Neuronal stem cell (in vitro differentiated cells): ENCODE measurements at regions not wholly inside any gene's neighbourhood (a gene's known extent, or its start where the extent isn't known, plus 50 kb on each side); places are given as distances from the start of the nearest gene placed in this dataset.

Source experiments
- DNase-seq: peaks from one replicate; pipeline ENCODE4 v3.0.0-alpha.2; 2013; ENCODE audit warnings: low spot score
- H2AFZ ChIP-seq: one replicate; pipeline ENCODE4 v1.6.1; 2013; ENCODE audit warnings: mild to moderate bottlenecking, low read length, inconsistent platforms
- H2AK5ac ChIP-seq: 2 replicates; pipeline ENCODE4 v1.6.1; 2013; ENCODE audit warnings: low read depth, mild to moderate bottlenecking, inconsistent platforms, low read length, moderate library complexity, mixed read lengths
- H2BK120ac ChIP-seq: 2 replicates; pipeline ENCODE4 v1.6.1; 2013; ENCODE audit warnings: low read depth, mild to moderate bottlenecking, inconsistent platforms, low read length, moderate library complexity, mixed read lengths
- H2BK12ac ChIP-seq: one replicate; pipeline ENCODE4 v1.6.1; 2013; ENCODE audit warnings: low read length, inconsistent platforms
- H2BK15ac ChIP-seq: 2 replicates; pipeline ENCODE4 v1.6.1; 2013; ENCODE audit warnings: mild to moderate bottlenecking, low read length, inconsistent platforms, mixed read lengths
- H2BK5ac ChIP-seq: one replicate; pipeline ENCODE4 v1.6.1; 2013; ENCODE audit warnings: inconsistent platforms, mild to moderate bottlenecking, low read length, moderate library complexity
- H3K14ac ChIP-seq: one replicate; pipeline ENCODE4 v1.6.1; 2013; ENCODE audit warnings: low read length, inconsistent platforms
- H3K18ac ChIP-seq: 2 replicates; pipeline ENCODE4 v1.6.1; 2013; ENCODE audit warnings: low read length, inconsistent platforms
- H3K23ac ChIP-seq: 2 replicates; pipeline ENCODE4 v1.6.1; 2013; ENCODE audit warnings: low read depth, mild to moderate bottlenecking, mixed read lengths, low read length, inconsistent platforms; ENCODE audit not compliant: poor library complexity
- H3K27ac ChIP-seq: replicated peaks from 3 replicates; pipeline ENCODE4 v1.5.1; 2013; ENCODE audit warnings: low read length, inconsistent platforms
- H3K27me3 ChIP-seq, 3 experiments: 2 replicates each; pipeline ENCODE4 v1.6.1; 2013; ENCODE audit warnings: low read length in 3 of 3, mild to moderate bottlenecking in 2 of 3, inconsistent platforms in 1 of 3, low read depth in 1 of 3, mixed read lengths in 1 of 3, moderate library complexity in 1 of 3; ENCODE audit not compliant: control insufficient read depth in 3 of 3, insufficient read depth in 3 of 3
- H3K36me3 ChIP-seq, 2 donors: replicated peaks in 1 of 2; 2 replicates each; pipeline ENCODE4 v1.6.1; 2013; ENCODE audit warnings: low read length in 2 of 2; ENCODE audit not compliant: control insufficient read depth in 2 of 2, insufficient read depth in 2 of 2
- H3K4ac ChIP-seq: 2 replicates; pipeline ENCODE4 v1.6.1; 2013; ENCODE audit warnings: inconsistent platforms, mild to moderate bottlenecking, low read length, moderate library complexity
- H3K4me1 ChIP-seq, 2 donors: 1 replicate in 1 of 2; 2 replicates in 1 of 2; pipeline ENCODE4 v1.6.1; 2013; ENCODE audit warnings: low read length in 2 of 2, low read depth in 1 of 2; ENCODE audit not compliant: control insufficient read depth in 2 of 2, insufficient read depth in 1 of 2
- H3K4me2 ChIP-seq: one replicate; pipeline ENCODE4 v1.6.1; 2013; ENCODE audit warnings: mild to moderate bottlenecking, low read length, inconsistent platforms; ENCODE audit not compliant: insufficient read depth, poor library complexity, severe bottlenecking
- H3K4me3 ChIP-seq, 2 donors: 2 replicates each; pipeline ENCODE4 v1.5.1; 2013; ENCODE audit warnings: low read length in 2 of 2, mild to moderate bottlenecking in 2 of 2, inconsistent platforms in 1 of 2, moderate library complexity in 1 of 2
- H3K79me1 ChIP-seq: one replicate; pipeline ENCODE4 v1.6.1; 2013; ENCODE audit warnings: low read depth, mild to moderate bottlenecking, inconsistent platforms, low read length, moderate library complexity
- H3K9ac ChIP-seq: one replicate; pipeline ENCODE4 v1.6.1; 2013; ENCODE audit warnings: mild to moderate bottlenecking, low read depth, low read length, inconsistent platforms; ENCODE audit not compliant: poor library complexity
- H3K9me3 ChIP-seq, 2 donors: replicated peaks in 1 of 2; 2 replicates each; pipeline versions ENCODE3 to v1.6.1; 2013; ENCODE audit warnings: low read length in 2 of 2, mild to moderate bottlenecking in 2 of 2, inconsistent platforms in 1 of 2, low read depth in 1 of 2, mixed read lengths in 1 of 2, moderate library complexity in 1 of 2; ENCODE audit not compliant: control insufficient read depth in 2 of 2, insufficient read depth in 1 of 2
- H4K8ac ChIP-seq: one replicate; pipeline ENCODE4 v1.6.1; 2013; ENCODE audit warnings: low read depth, mild to moderate bottlenecking, inconsistent platforms, low read length, moderate library complexity
- H4K91ac ChIP-seq: one replicate; pipeline ENCODE4 v1.6.1; 2013; ENCODE audit warnings: low read length, low read depth, mild to moderate bottlenecking, inconsistent platforms; ENCODE audit not compliant: poor library complexity
- WGBS, 2 donors: extraction: QIAGEN DNeasy Blood & Tissue Kit; methylation state at CpG; one replicate each; pipeline ENCODE4 v1.1.7; 2013; ENCODE audit warnings: missing lambda C conversion rate in 2 of 2, mixed read lengths in 1 of 2; ENCODE audit not compliant: insufficient read length in 2 of 2, insufficient replicate concordance in 1 of 2; ENCODE audit errors: extremely low coverage in 2 of 2; 5-methylcytosine and 5-hydroxymethylcytosine counted together

DNA sequence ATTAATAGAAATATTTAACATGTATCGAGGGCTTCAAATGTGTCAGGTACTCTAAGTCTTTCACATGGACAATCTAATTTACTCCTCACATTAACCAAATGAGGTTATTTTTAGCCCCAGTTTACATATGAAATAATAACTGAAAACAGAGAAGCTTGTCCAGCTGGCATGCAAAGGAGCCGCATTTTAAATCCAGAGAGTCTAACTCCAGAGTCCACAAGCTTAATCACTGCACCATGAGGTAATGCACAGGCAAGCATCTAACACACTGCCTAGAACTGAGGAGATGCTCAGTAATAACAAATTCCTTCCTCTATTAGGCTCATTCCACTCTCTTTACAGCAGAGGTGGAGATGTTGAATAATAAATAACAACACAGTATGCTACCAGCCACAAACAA, 165.7 kb upstream of the GUCY1A2 start:
- H3K79me1 ChIP-seq = no peaks in the 10 kb centered on the region
- no peak overlapping the region for H2BK15ac ChIP-seq
- H3K36me3 ChIP-seq = no peaks in the 10 kb centered on the region
- H2BK12ac ChIP-seq = no peak overlapping the region
- no peak overlapping the region for H3K23ac ChIP-seq
- H3K4ac ChIP-seq = no peak overlapping the region
- H3K9ac ChIP-seq = no peak overlapping the region
- no peak overlapping the region for H3K4me2 ChIP-seq
- H3K27ac ChIP-seq = no peak overlapping the region
- H2BK120ac ChIP-seq = no peak overlapping the region
- no peak overlapping the region for H2AK5ac ChIP-seq
- H4K8ac ChIP-seq = no peak overlapping the region
- no peak overlapping the region for H2AFZ ChIP-seq
- no peak overlapping the region for H3K4me3 ChIP-seq
- H3K9me3 ChIP-seq = no peaks in the 10 kb centered on the region
- no peak for DNase-seq
- H3K18ac ChIP-seq = no peak overlapping the region
- H3K14ac ChIP-seq = no peak overlapping the region
- no peaks in the 10 kb centered on the region for H3K4me1 ChIP-seq
- H2BK5ac ChIP-seq = no peak overlapping the region
- no peak overlapping the region for H4K91ac ChIP-seq
- no CpG with 5 or more reads among the region's 2 CpGs for WGBS, 2 donors
- H3K27me3 ChIP-seq = no peaks in the 10 kb centered on the region

DNA sequence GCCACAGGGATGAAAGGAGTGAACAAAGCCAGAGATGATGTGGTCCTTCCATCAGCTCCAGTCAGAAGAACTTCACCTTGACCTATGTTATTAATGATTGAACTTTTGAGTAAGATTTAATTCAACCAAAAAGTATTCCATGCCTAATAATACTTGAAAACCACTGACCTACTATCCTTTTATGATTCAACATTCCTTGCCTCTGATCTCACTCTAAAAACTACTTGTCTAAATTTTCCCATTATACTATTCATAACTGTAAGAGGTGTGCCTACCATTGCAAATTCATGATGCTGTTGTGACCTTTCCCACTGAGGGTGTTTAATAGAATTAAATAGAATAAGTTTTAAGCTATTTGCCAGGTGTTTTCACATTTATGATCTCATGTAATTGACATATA, 164.7 kb upstream of the GUCY1A2 start:
- Histone ChIP-seq H2AK5ac (no peak overlapping the region), H3K9ac (no peak overlapping the region), H4K91ac (no peak overlapping the region), H3K27ac (no peak overlapping the region), H3K4me2 (no peak overlapping the region), H3K4me1 (no peaks in the 10 kb centered on the region), H3K27me3 (no peaks in the 10 kb centered on the region), H3K14ac (no peak overlapping the region), H2BK15ac (no peak overlapping the region), H3K18ac (no peak overlapping the region), H4K8ac (no peak overlapping the region), H3K4ac (no peak overlapping the region), H3K4me3 (no peak overlapping the region), H3K9me3 (no peaks in the 10 kb centered on the region), H2BK12ac (no peak overlapping the region), H3K79me1 (no peaks in the 10 kb centered on the region), H3K23ac (no peak overlapping the region), H2BK5ac (no peak overlapping the region), H3K36me3 (no peaks in the 10 kb centered on the region), H2BK120ac (no peak overlapping the region), H2AFZ (no peak overlapping the region)
- DNase-seq = no peak

DNA sequence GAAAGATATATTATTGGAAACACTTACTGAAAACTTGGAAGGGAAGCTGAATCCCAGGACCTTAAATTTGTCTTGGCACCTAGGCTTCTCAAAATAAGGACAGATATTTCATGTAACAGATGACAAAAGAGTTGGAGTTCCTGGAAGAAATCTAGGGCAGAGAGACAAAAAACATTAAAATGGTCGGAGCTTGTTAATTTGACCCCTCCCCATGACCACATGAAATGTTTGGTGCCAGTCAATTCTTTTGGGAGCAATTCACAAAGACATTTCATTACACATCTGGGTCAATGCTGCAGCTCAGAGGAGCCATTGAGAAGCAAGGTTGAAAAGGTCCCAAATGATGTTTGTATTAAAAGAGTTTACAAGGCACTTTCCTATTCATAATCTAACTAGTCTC, 162.0 kb upstream of the GUCY1A2 start:
- Histone ChIP-seq H3K27me3 (no peaks in the 10 kb centered on the region), H3K14ac (no peak overlapping the region), H2BK15ac (no peak overlapping the region), H2BK120ac (no peak overlapping the region), H3K79me1 (no peaks in the 10 kb centered on the region), H3K9ac (no peak overlapping the region), H2BK12ac (no peak overlapping the region), H3K27ac (no peak overlapping the region), H3K4me1 (no peaks in the 10 kb centered on the region), H3K4me3 (no peak overlapping the region), H4K91ac (no peak overlapping the region), H2AFZ (no peak overlapping the region), H2AK5ac (no peak overlapping the region), H3K4me2 (no peak overlapping the region), H4K8ac (no peak overlapping the region), H3K36me3 (no peaks in the 10 kb centered on the region), H3K18ac (no peak overlapping the region), H3K4ac (no peak overlapping the region), H2BK5ac (no peak overlapping the region), H3K9me3 (no peaks in the 10 kb centered on the region), H3K23ac (no peak overlapping the region)
- WGBS, 2 donors = no CpG with 5 or more reads among the region's 1 CpG
- no peak for DNase-seq

DNA sequence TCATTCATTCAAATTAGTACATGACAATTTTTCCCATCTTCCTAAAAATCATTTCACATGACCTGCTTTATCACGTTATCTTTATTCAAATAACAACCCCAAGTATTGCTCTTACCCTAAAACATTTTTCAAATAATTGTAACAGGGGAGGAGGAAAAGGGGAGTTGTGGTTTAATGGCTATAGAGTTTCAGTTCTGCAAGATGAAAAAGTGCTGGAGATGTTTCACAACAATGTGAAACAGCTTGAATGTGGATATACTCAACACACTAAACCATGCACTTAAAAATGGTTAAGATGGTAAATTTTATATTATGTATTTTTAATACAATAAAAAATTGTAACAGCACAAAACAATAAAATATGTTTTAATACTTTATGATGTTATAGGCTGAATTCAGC, 161.6 kb upstream of the GUCY1A2 start:
- no peaks in the 10 kb centered on the region for H3K36me3 ChIP-seq
- H3K9ac ChIP-seq = no peak overlapping the region
- H4K8ac ChIP-seq = no peak overlapping the region
- WGBS, 2 donors = 94 to 100% methylated on average over 1 of the region's 1 CpG
- no peak overlapping the region for H3K4me2 ChIP-seq
- no peak overlapping the region for H2BK5ac ChIP-seq
- no peaks in the 10 kb centered on the region for H3K4me1 ChIP-seq
- H3K18ac ChIP-seq = no peak overlapping the region
- no peak overlapping the region for H3K23ac ChIP-seq
- H3K14ac ChIP-seq = no peak overlapping the region
- no peak overlapping the region for H4K91ac ChIP-seq
- H2AK5ac ChIP-seq = no peak overlapping the region
- no peaks in the 10 kb centered on the region for H3K9me3 ChIP-seq
- H3K79me1 ChIP-seq = no peaks in the 10 kb centered on the region
- no peak overlapping the region for H2BK15ac ChIP-seq
- DNase-seq = no peak
- H2BK120ac ChIP-seq = no peak overlapping the region
- no peak overlapping the region for H3K4ac ChIP-seq
- H2BK12ac ChIP-seq = no peak overlapping the region
- no peak overlapping the region for H3K4me3 ChIP-seq
- H3K27me3 ChIP-seq = no peaks in the 10 kb centered on the region
- H3K27ac ChIP-seq = no peak overlapping the region
- H2AFZ ChIP-seq = no peak overlapping the region
